ENCODE measurements at regions not wholly inside any gene's neighbourhood (a gene's known extent, or its start where the extent isn't known, plus 50 kb on each side); places are given as distances from the start of the nearest gene placed in this dataset.

- DNase-seq (ENCODE audit: low read depth), result no peak
These were observed 667.3 kb upstream of the SORCS1 start for GRCh38 chr10:107831772-107832171.

- no peak for DNase-seq (ENCODE audit: low read depth)
These were observed 664.7 kb upstream of the SORCS1 start for GRCh38 chr10:107829161-107829560.

- DNase-seq (ENCODE audit: low read depth), result no peak
These were observed 661.7 kb upstream of the SORCS1 start for GRCh38 chr10:107826171-107826570.

GRCh38 chr10:107814865-107815487 is 650.5 kb upstream of the SORCS1 start:
- DNase-seq (ENCODE audit: low read depth), result peak; percentile 69

- DNase-seq (ENCODE audit: low read depth), result no peak
These were observed 649.1 kb upstream of the SORCS1 start for GRCh38 chr10:107813451-107814162.

- no peak for DNase-seq (ENCODE audit: low read depth)
These were observed 645.4 kb upstream of the SORCS1 start for GRCh38 chr10:107809889-107810288.

GRCh38 chr10:107807836-107808235 is 643.3 kb upstream of the SORCS1 start:
- no peak for DNase-seq (ENCODE audit: low read depth)

- DNase-seq (ENCODE audit: low read depth), result no peak
These were observed 641.5 kb upstream of the SORCS1 start for GRCh38 chr10:107806026-107806425.

- no peak for DNase-seq (ENCODE audit: low read depth)
These were observed 639.0 kb upstream of the SORCS1 start for GRCh38 chr10:107803546-107803945.

GRCh38 chr10:107800061-107800460 is 635.6 kb upstream of the SORCS1 start:
- no peak for DNase-seq (ENCODE audit: low read depth)

GRCh38 chr10:107790271-107790670 is 625.8 kb upstream of the SORCS1 start:
- no peak for DNase-seq (ENCODE audit: low read depth)

GRCh38 chr10:107771066-107771465 is 606.6 kb upstream of the SORCS1 start:
- DNase-seq (ENCODE audit: low read depth), result no peak

- peak; percentile 20 for DNase-seq (ENCODE audit: low read depth)
These were observed 602.7 kb upstream of the SORCS1 start for GRCh38 chr10:107767185-107767584.

GRCh38 chr10:107754814-107755213 is 590.3 kb upstream of the SORCS1 start:
- DNase-seq (ENCODE audit: low read depth), result no peak

- no peak for DNase-seq (ENCODE audit: low read depth)
These were observed 584.7 kb upstream of the SORCS1 start for GRCh38 chr10:107749235-107749634.

GRCh38 chr10:107747851-107748250 is 583.3 kb upstream of the SORCS1 start:
- no peak for DNase-seq (ENCODE audit: low read depth)

- no peak for DNase-seq (ENCODE audit: low read depth)
These were observed 577.5 kb upstream of the SORCS1 start for GRCh38 chr10:107741971-107742370.

GRCh38 chr10:107740962-107741690 is 576.6 kb upstream of the SORCS1 start:
- peak; percentile 58 for DNase-seq (ENCODE audit: low read depth)

GRCh38 chr10:107739951-107740350 is 575.4 kb upstream of the SORCS1 start:
- DNase-seq (ENCODE audit: low read depth), result no peak

- peak; percentile 87 for DNase-seq (ENCODE audit: low read depth)
These were observed 569.0 kb upstream of the SORCS1 start for GRCh38 chr10:107733328-107734130.

- DNase-seq (ENCODE audit: low read depth), result no peak
These were observed 567.5 kb upstream of the SORCS1 start for GRCh38 chr10:107732045-107732444.

GRCh38 chr10:107728807-107729206 is 564.3 kb upstream of the SORCS1 start:
- no peak for DNase-seq (ENCODE audit: low read depth)

Measured in EH (cell line).